ENCODE measurements at regions not wholly inside any gene's neighbourhood (a gene's known extent, or its start where the extent isn't known, plus 50 kb on each side); places are given as distances from the start of the nearest gene placed in this dataset.

DNA sequence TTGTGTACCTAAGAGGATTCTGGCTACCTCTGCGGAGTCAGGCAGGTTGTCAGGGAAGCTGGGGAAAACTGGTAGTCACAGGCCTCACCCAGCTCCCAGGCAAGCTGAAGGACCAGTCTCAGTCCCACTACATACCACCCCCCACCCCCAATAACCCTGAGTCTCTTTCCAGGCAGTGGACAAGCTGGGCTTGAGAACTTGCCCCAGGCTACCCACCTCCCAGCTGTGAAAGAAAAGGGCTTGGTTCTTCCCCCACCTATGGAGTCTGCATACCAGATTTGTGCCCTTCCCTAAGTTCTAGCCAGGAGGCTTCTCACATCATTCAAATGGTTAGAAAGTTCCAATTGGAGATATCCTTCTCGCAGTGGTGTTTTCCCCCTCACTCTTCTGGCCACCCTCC is 1678.8 kb downstream of the MAT2B start:
- no peak overlapping the region for H3K27ac ChIP-seq
- H3K36me3 ChIP-seq (replicated peaks in 1 of 2) = no peaks in the 10 kb centered on the region
- H3K27me3 ChIP-seq = no peaks in the 10 kb centered on the region
- H3K9me3 ChIP-seq (replicated peaks in 1 of 3) = no peaks in the 10 kb centered on the region
- intact Hi-C loops (cut with DNase I) = no loop called here
- no peak overlapping the region for H3K4me3 ChIP-seq
- 88 to 100% (median 93%) methylated on average over 2 of the region's 2 CpGs for WGBS, 4 donors
- TF ChIP-seq POLR2A (IDR thresholded peaks at IDR 0.05) (no peak), CTCF (IDR thresholded peaks at IDR 0.05) (no peak)
- DNase-seq = no peak
- no peaks in the 10 kb centered on the region for H3K4me1 ChIP-seq (replicated peaks in 1 of 2)

GRCh38 chr5:165185716-165186115 is 1680.3 kb downstream of the MAT2B start:
- no peak overlapping the region for H3K27ac ChIP-seq
- intact Hi-C loops (cut with DNase I) = no loop called here
- 60 to 82% (median 73%) methylated on average over 2 of the region's 2 CpGs for WGBS, 4 donors

GRCh38 chr5:165187815-165188214 is 1682.4 kb downstream of the MAT2B start:
- intact Hi-C loops (cut with DNase I) = no loop called here
- Histone ChIP-seq H3K4me3 (no peak overlapping the region), H3K36me3 (replicated peaks in 1 of 2) (no peaks in the 10 kb centered on the region), H3K27me3 (no peaks in the 10 kb centered on the region), H3K27ac (no peak overlapping the region), H3K9me3 (replicated peaks in 1 of 3) (no peaks in the 10 kb centered on the region), H3K4me1 (replicated peaks in 1 of 2) (no peaks in the 10 kb centered on the region)
- no peak for DNase-seq
- TF ChIP-seq CTCF (IDR thresholded peaks at IDR 0.05) (no peak), POLR2A (IDR thresholded peaks at IDR 0.05) (no peak)

More at GRCh38 chr5:165185716-165186115, 1680.3 kb downstream of the MAT2B start:
- Histone ChIP-seq H3K9me3 (replicated peaks in 1 of 3) (no peaks in the 10 kb centered on the region), H3K4me3 (no peak overlapping the region), H3K36me3 (replicated peaks in 1 of 2) (no peaks in the 10 kb centered on the region), H3K27me3 (no peaks in the 10 kb centered on the region), H3K4me1 (replicated peaks in 1 of 2) (no peaks in the 10 kb centered on the region)
- TF ChIP-seq POLR2A (IDR thresholded peaks at IDR 0.05) (no peak), CTCF (IDR thresholded peaks at IDR 0.05) (no peak)
- DNase-seq = no peak

GRCh38 chr5:165188556-165189175 is 1683.2 kb downstream of the MAT2B start:
- Histone ChIP-seq H3K4me3 (no peak overlapping the region), H3K27me3 (no peaks in the 10 kb centered on the region), H3K4me1 (replicated peaks in 1 of 2) (no peaks in the 10 kb centered on the region), H3K36me3 (replicated peaks in 1 of 2) (no peaks in the 10 kb centered on the region), H3K9me3 (replicated peaks in 1 of 3) (no peaks in the 10 kb centered on the region), H3K27ac (no peak overlapping the region)
- DNase-seq = peak in 1 of 7 donors; percentile 3
- TF ChIP-seq POLR2A (IDR thresholded peaks at IDR 0.05) = no peak
- TF ChIP-seq CTCF (IDR thresholded peaks at IDR 0.05) = no peak
- WGBS, 4 donors = 26 to 53% (median 35%) methylated on average over 1 of the region's 1 CpG
- intact Hi-C loops (cut with DNase I) = no loop called here
